H1 (cell line): ENCODE measurements at regions not wholly inside any gene's neighbourhood (a gene's known extent, or its start where the extent isn't known, plus 50 kb on each side); places are given as distances from the start of the nearest gene placed in this dataset.

Experiments used
- CTCF ChIA-PET: fragments of 300-600 bp; sonication (Branson Sonifier 250); formaldehyde crosslinking; loops from one replicate; lab custom pipeline; 2021; ENCODE audit not compliant: partially characterized antibody; lab: Charles Lee
- POLR2A ChIA-PET: fragments of 300-600 bp; sonication (Branson Sonifier 250); formaldehyde crosslinking; loops from one replicate; lab custom pipeline; 2021; ENCODE audit warnings: inconsistent platforms; ENCODE audit not compliant: partially characterized antibody; lab: Charles Lee
- DNase-seq, 2 experiments: peaks; one replicate each; pipeline versions ENCODE4 v3.0.0 to v3.0.0-alpha.2; 2010 to 2022; ENCODE audit warnings: low spot score in 2 of 2, low read depth in 1 of 2, mixed read lengths in 1 of 2
- FAIRE-seq: peaks from 2 replicates; lab custom pipeline; 2011; peaks lifted over from hg19 to GRCh38; lab: Jason Lieb, UNC
- H2AFZ ChIP-seq: 2 replicates; pipeline ENCODE4 v1.8.1; 2012; ENCODE audit warnings: low read length, inconsistent platforms
- H2AK5ac ChIP-seq: 2 replicates; pipeline ENCODE4 v1.6.1; 2013; ENCODE audit warnings: low read depth, low read length
- H2BK120ac ChIP-seq: replicated peaks from 2 replicates; pipeline ENCODE3; 2013; ENCODE audit warnings: low read depth, low read length, inconsistent platforms
- H2BK12ac ChIP-seq: 2 replicates; pipeline ENCODE4 v1.6.1; 2013; ENCODE audit warnings: low read depth, low read length
- H2BK15ac ChIP-seq: 2 replicates; pipeline ENCODE4 v1.6.1; 2013; ENCODE audit warnings: low read length
- H2BK20ac ChIP-seq: 2 replicates; pipeline ENCODE4 v1.6.1; 2013; ENCODE audit warnings: low read length
- H2BK5ac ChIP-seq: 2 replicates; pipeline ENCODE4 v1.6.1; 2013; ENCODE audit warnings: low read depth, low read length
- H3K14ac ChIP-seq: 2 replicates; pipeline ENCODE4 v1.6.1; 2013; ENCODE audit warnings: inconsistent platforms; ENCODE audit not compliant: insufficient read length
- H3K18ac ChIP-seq: 2 replicates; pipeline ENCODE4 v1.6.1; 2013; ENCODE audit warnings: low read length; ENCODE audit errors: extremely low read depth
- H3K23ac ChIP-seq: 2 replicates; pipeline ENCODE4 v1.6.1; 2013; ENCODE audit warnings: inconsistent platforms; ENCODE audit not compliant: insufficient read length
- H3K23me2 ChIP-seq: 2 replicates; pipeline ENCODE4 v1.6.1; 2013; ENCODE audit warnings: low read depth, low read length
- H3K27ac ChIP-seq: 2 replicates; pipeline ENCODE4 v1.6.1; 2011; ENCODE audit warnings: low read depth, low read length, inconsistent platforms
- H3K27me3 ChIP-seq, 4 experiments: replicated peaks in 1 of 4; 1 replicate in 1 of 4; 2 replicates in 3 of 4; pipeline versions ENCODE4 v1.6.1 to v1.8.1; 2011 to 2013; ENCODE audit warnings: low read length in 3 of 4, mild to moderate bottlenecking in 3 of 4, inconsistent platforms in 2 of 4, mixed read lengths in 2 of 4, moderate library complexity in 1 of 4; ENCODE audit not compliant: control insufficient read depth in 3 of 4, insufficient read depth in 3 of 4; ENCODE audit errors: extremely low read depth in 1 of 4
- H3K36me3 ChIP-seq, 4 experiments: 2 replicates each; pipeline versions ENCODE4 v1.6.1 to v1.8.1; 2011 to 2013; ENCODE audit warnings: mild to moderate bottlenecking in 4 of 4, low read length in 3 of 4, moderate library complexity in 2 of 4, control low read depth in 1 of 4, inconsistent platforms in 1 of 4; ENCODE audit not compliant: insufficient read depth in 4 of 4, control insufficient read depth in 2 of 4
- H3K4ac ChIP-seq: replicated peaks from 2 replicates; pipeline ENCODE3; 2013; ENCODE audit warnings: low read length, low read depth, mixed read lengths, inconsistent platforms; ENCODE audit not compliant: insufficient read length
- H3K4me1 ChIP-seq, 4 experiments: replicated peaks in 1 of 4; 1 replicate in 1 of 4; 2 replicates in 3 of 4; pipeline versions ENCODE4 v1.6.1 to v1.8.1; 2011 to 2013; ENCODE audit warnings: low read length in 3 of 4, inconsistent platforms in 2 of 4, mixed read lengths in 1 of 4; ENCODE audit not compliant: insufficient read depth in 4 of 4, control insufficient read depth in 3 of 4
- H3K4me2 ChIP-seq, 2 experiments: 2 replicates each; pipeline versions ENCODE4 v1.6.1 to v1.8.1; 2011 to 2013; ENCODE audit warnings: low read depth in 2 of 2, low read length in 2 of 2, control low read depth in 1 of 2, inconsistent platforms in 1 of 2, mild to moderate bottlenecking in 1 of 2; ENCODE audit not compliant: insufficient read depth in 1 of 2
- H3K4me3 ChIP-seq, 4 experiments: fragments of 200-600, 300-600 bp in 1 of 4; sonication (generic), shearing (Covaris generic), sonication (Bioruptor Twin) in 1 of 4; 2 replicates each; pipeline versions ENCODE4 v1.5.1 to v1.8.1; 2011 to 2016; ENCODE audit warnings: low read length in 4 of 4, low read depth in 3 of 4, control low read depth in 2 of 4, inconsistent platforms in 2 of 4, mild to moderate bottlenecking in 2 of 4, mixed read lengths in 1 of 4, moderate library complexity in 1 of 4; ENCODE audit not compliant: insufficient read depth in 2 of 4; ENCODE audit errors: extremely low read depth in 1 of 4
- H3K56ac ChIP-seq: replicated peaks from 2 replicates; pipeline ENCODE3; 2013; ENCODE audit warnings: low read depth, mild to moderate bottlenecking, mixed read lengths, low read length, inconsistent platforms; ENCODE audit not compliant: insufficient read length
- H3K79me1 ChIP-seq: 2 replicates; pipeline ENCODE4 v1.6.1; 2013; ENCODE audit warnings: low read depth, low read length, control low read depth
- H3K79me2 ChIP-seq, 2 experiments: 2 replicates each; pipeline versions ENCODE4 v1.6.1 to v1.8.1; 2012 to 2013; ENCODE audit warnings: low read length in 2 of 2, mild to moderate bottlenecking in 2 of 2, inconsistent platforms in 1 of 2; ENCODE audit not compliant: insufficient read depth in 2 of 2, control insufficient read depth in 1 of 2
- H3K9ac ChIP-seq, 4 experiments: replicated peaks in 1 of 4; 1 replicate in 1 of 4; 2 replicates in 3 of 4; pipeline versions ENCODE4 v1.6.1 to v1.8.1; 2011 to 2013; ENCODE audit warnings: low read depth in 3 of 4, low read length in 3 of 4, control low read depth in 2 of 4, mild to moderate bottlenecking in 2 of 4, moderate library complexity in 2 of 4, inconsistent platforms in 1 of 4; ENCODE audit errors: extremely low read depth in 1 of 4
- H3K9me3 ChIP-seq, 2 experiments: 2 replicates each; pipeline versions ENCODE4 v1.6.1 to v1.8.1; 2012 to 2013; ENCODE audit warnings: mild to moderate bottlenecking in 2 of 2, moderate library complexity in 2 of 2, control low read depth in 1 of 2, inconsistent platforms in 1 of 2, low read depth in 1 of 2, low read length in 1 of 2, mixed read lengths in 1 of 2; ENCODE audit not compliant: insufficient read depth in 2 of 2
- H4K20me1 ChIP-seq, 2 experiments: replicated peaks in 1 of 2; 2 replicates each; pipeline versions ENCODE3 to v1.8.1; 2011 to 2013; ENCODE audit warnings: inconsistent platforms in 2 of 2, low read length in 2 of 2, mild to moderate bottlenecking in 1 of 2; ENCODE audit not compliant: insufficient read depth in 2 of 2, control insufficient read depth in 1 of 2
- H4K5ac ChIP-seq: 2 replicates; pipeline ENCODE4 v1.6.1; 2013; ENCODE audit warnings: low read length, low read depth, mixed read lengths, inconsistent platforms; ENCODE audit not compliant: insufficient read length
- H4K8ac ChIP-seq: 2 replicates; pipeline ENCODE4 v1.8.0; 2013; ENCODE audit warnings: mild to moderate bottlenecking, moderate library complexity, low read length, inconsistent platforms; ENCODE audit not compliant: insufficient read depth; ENCODE audit errors: extremely low read depth
- H4K91ac ChIP-seq: replicated peaks from 2 replicates; pipeline ENCODE3; 2013; ENCODE audit warnings: low read length, mixed read lengths, inconsistent platforms; ENCODE audit not compliant: insufficient read length
- ASH2L ChIP-seq: fragments of 200-600, 300-600 bp; sonication (generic); IDR thresholded peaks from one replicate; pipeline ENCODE4 v1.7.1; 2017; ENCODE audit warnings: low read length
- ATF2 ChIP-seq: IDR thresholded peaks from 2 replicates; pipeline ENCODE4 v1.6.1; 2012; ENCODE audit warnings: low read length, inconsistent platforms
- BRCA1 ChIP-seq: IDR thresholded peaks from 2 replicates; pipeline ENCODE4 v1.6.1; 2012; ENCODE audit warnings: low read depth, low read length, improper control_type of control experiment
- CHD1 ChIP-seq: IDR thresholded peaks from 2 replicates; pipeline ENCODE4 v1.6.1; 2012; ENCODE audit warnings: low read depth, low read length, improper control_type of control experiment
- E2F6 ChIP-seq: IDR thresholded peaks from 2 replicates; pipeline ENCODE4 v1.6.1; 2012; ENCODE audit warnings: inconsistent platforms
- EP300 ChIP-seq, 2 experiments: IDR thresholded peaks; 1 replicate in 1 of 2; 2 replicates in 1 of 2; pipeline ENCODE4 v1.6.1; 2011 to 2012; ENCODE audit warnings: low read depth in 2 of 2, low read length in 2 of 2, mild to moderate bottlenecking in 2 of 2, borderline replicate concordance in 1 of 2, inconsistent platforms in 1 of 2, moderate library complexity in 1 of 2
- JUND ChIP-seq: IDR thresholded peaks from 2 replicates; pipeline ENCODE4 v1.6.1; 2011; ENCODE audit warnings: mild to moderate bottlenecking, improper control_type of control experiment, low read length
- KDM1A ChIP-seq: fragments of 200-600, 300-600 bp; sonication (generic); IDR thresholded peaks from 2 replicates; pipeline ENCODE4 v1.7.1; 2016; ENCODE audit warnings: mild to moderate bottlenecking, low read length, borderline replicate concordance
- MAFK ChIP-seq: IDR thresholded peaks from 2 replicates; pipeline ENCODE4 v1.6.1; 2012; ENCODE audit warnings: low read depth, mild to moderate bottlenecking, improper control_type of control experiment, low read length
- RBBP5 ChIP-seq: IDR thresholded peaks from 2 replicates; pipeline ENCODE4 v1.7.1; 2012; ENCODE audit warnings: low read depth, mild to moderate bottlenecking, inconsistent platforms, low read length, moderate library complexity, borderline replicate concordance
- SIX5 ChIP-seq: IDR thresholded peaks from 2 replicates; pipeline ENCODE4 v1.6.1; 2011; ENCODE audit warnings: mild to moderate bottlenecking, low read depth, low read length
- SP2 ChIP-seq: IDR thresholded peaks from 2 replicates; pipeline ENCODE4 v1.6.1; 2012; ENCODE audit warnings: mild to moderate bottlenecking, low read length, inconsistent platforms
- YY1 ChIP-seq: IDR thresholded peaks from 2 replicates; pipeline ENCODE4 v1.6.1; 2011; ENCODE audit warnings: low read depth, mild to moderate bottlenecking, low read length
- ZNF274 ChIP-seq: IDR thresholded peaks from 2 replicates; pipeline ENCODE4 v1.7.0; 2012; ENCODE audit warnings: low read length, borderline replicate concordance; ENCODE audit errors: extremely low read depth

GRCh38 chr10:85532773-85533172 lies 833.8 kb downstream of the GRID1 start:
- Histone ChIP-seq H4K8ac (no peak overlapping the region), H2AK5ac (no peak overlapping the region), H3K23me2 (no peaks in the 10 kb centered on the region), H3K4me3 (no peak overlapping the region), H3K27ac (no peak overlapping the region), H3K18ac (no peak overlapping the region), H3K4me2 (no peak overlapping the region), H3K27me3 (no peaks in the 10 kb centered on the region), H3K36me3 (no peaks in the 10 kb centered on the region), H3K14ac (no peak overlapping the region), H3K79me2 (no peaks in the 10 kb centered on the region), H3K56ac (no peak overlapping the region), H3K23ac (no peak overlapping the region), H2BK20ac (no peak overlapping the region), H4K5ac (no peak overlapping the region), H2BK15ac (no peak overlapping the region), H3K4ac (no peak overlapping the region), H3K9ac (no peak overlapping the region), H3K79me1 (no peaks in the 10 kb centered on the region), H2BK120ac (no peak overlapping the region), H4K20me1 (no peaks in the 10 kb centered on the region), H3K9me3 (no peaks in the 10 kb centered on the region; a peak in 1 of 4 replicates), H2AFZ (no peak overlapping the region), H2BK12ac (no peak overlapping the region), H2BK5ac (no peak overlapping the region), H4K91ac (no peak overlapping the region), H3K4me1 (peaks cover 0 to 4% (median 0%) of the 10 kb centered on the region in 4 experiments; a peak in 2 of 7 replicates)
- CTCF ChIA-PET, result interaction anchor here (1.1 to 1.7 kb wide), 2 partner anchors 25 to 81 kb away, joined by 3 to 5 read pairs; no protein-coding TSS in a partner anchor
- POLR2A ChIA-PET, result no interaction called here
- no peak for FAIRE-seq
- no peak for DNase-seq
- TF ChIP-seq SP2 (no peak), BRCA1 (no peak), ATF2 (no peak), SIX5 (no peak), JUND (no peak), ZNF274 (no peak), MAFK (no peak), EP300 (IDR thresholded peaks at IDR 0.05; ENCODE audit: borderline replicate concordance in 1 of 2, low read depth in 2 of 2, low read length in 2 of 2) (no peak), E2F6 (no peak), KDM1A (no peak), CHD1 (no peak), RBBP5 (no peak), YY1 (no peak), ASH2L (no peak)
